DOHH2 (cell line): ENCODE measurements at regions not wholly inside any gene's neighbourhood (a gene's known extent, or its start where the extent isn't known, plus 50 kb on each side); places are given as distances from the start of the nearest gene placed in this dataset.
"Not testable (repeated sequence)": the region's sequence is repeated elsewhere in the genome, so short reads cannot be mapped to it uniquely, and the experiment has no call there.

ENCODE experiments used
- CTCF ChIP-seq: fragments of 200-600 bp; sonication (generic); IDR thresholded peaks from one replicate; pipeline ENCODE4 v1.5.1; 2014; ENCODE audit warnings: antibody characterized with exemption, mild to moderate bottlenecking, low read depth, low read length; ENCODE audit not compliant: poor library complexity, severe bottlenecking
- EZH2phosphoT487 ChIP-seq: fragments of 200-600 bp; sonication (generic); IDR thresholded peaks from 2 replicates; pipeline ENCODE4 v1.6.1; 2017; ENCODE audit warnings: borderline replicate concordance, mild to moderate bottlenecking, antibody characterized with exemption, low read length, moderate library complexity, mixed read lengths

GRCh38 chr9:34767087-34767486, 57.2 kb upstream of the CCL21 start:
- TF ChIP-seq CTCF, EZH2phosphoT487: not testable (repeated sequence)
